SK-N-MC (cell line): ENCODE measurements at regions not wholly inside any gene's neighbourhood (a gene's known extent, or its start where the extent isn't known, plus 50 kb on each side); places are given as distances from the start of the nearest gene placed in this dataset.

Source experiments
- DNase-seq: peaks from one replicate; pipeline ENCODE4 v3.0.0-alpha.2; 2011; ENCODE audit warnings: low read depth, low spot score
- H3K27ac ChIP-seq: fragments of 200-600 bp; sonication (generic); 2 replicates; pipeline ENCODE4 v1.5.1; 2016; ENCODE audit warnings: mixed run types
- H3K36me3 ChIP-seq: fragments of 200-600 bp; sonication (generic); 2 replicates; pipeline ENCODE4 v1.6.1; 2017; ENCODE audit warnings: antibody characterized with exemption, low read length, mixed read lengths; ENCODE audit not compliant: insufficient read depth
- H3K4me3 ChIP-seq: fragments of 200-600 bp; sonication (generic); 2 replicates; pipeline ENCODE4 v1.5.1; 2016
- H3K9ac ChIP-seq: fragments of 200-600 bp; sonication (generic); 2 replicates; pipeline ENCODE4 v1.8.0; 2017; ENCODE audit warnings: mixed run types, mixed read lengths; ENCODE audit not compliant: insufficient read length
- H3K9me3 ChIP-seq: fragments of 200-600 bp; sonication (generic); 2 replicates; pipeline ENCODE4 v1.6.1; 2017; ENCODE audit warnings: low read depth, mild to moderate bottlenecking, antibody characterized with exemption, low read length, moderate library complexity, mixed read lengths
- EZH2 ChIP-seq: fragments of 200-600 bp; sonication (generic); IDR thresholded peaks from one replicate; pipeline ENCODE4 v1.6.1; 2017; ENCODE audit warnings: antibody characterized with exemption
- FOXP2 ChIP-seq: optimal IDR thresholded peaks from 2 replicates; pipeline ENCODE3; 2011; ENCODE audit warnings: mild to moderate bottlenecking, moderate library complexity; ENCODE audit not compliant: insufficient read depth; ENCODE audit errors: extremely low read length, control extremely low read depth
- POLR2AphosphoS5 ChIP-seq: IDR thresholded peaks from 2 replicates; pipeline ENCODE4 v1.6.1; 2012; ENCODE audit warnings: mild to moderate bottlenecking, low read depth, low read length, borderline replicate concordance

- TF ChIP-seq EZH2 = no peak
- DNase-seq = peak; percentile 73
- no peaks in the 10 kb centered on the region for H3K36me3 ChIP-seq
- H3K9me3 ChIP-seq = no peaks in the 10 kb centered on the region
- peak overlapping the region; percentile 65; the same call in 1 of the 2 replicates for H3K27ac ChIP-seq
- peak overlapping the region; percentile 29; the same call in 1 of the 2 replicates for H3K4me3 ChIP-seq
- no peak overlapping the region for H3K9ac ChIP-seq
These were observed 78.1 kb upstream of the PHYHIPL start for GRCh38 chr10:59098387-59098786.

GRCh38 chr10:59098831-59099452 is 77.5 kb upstream of the PHYHIPL start:
- peak overlapping the region; percentile 65; the same call in 1 of the 2 replicates for H3K27ac ChIP-seq
- H3K9me3 ChIP-seq = no peaks in the 10 kb centered on the region
- no peak overlapping the region for H3K9ac ChIP-seq
- H3K4me3 ChIP-seq = peak overlapping the region; percentile 66
- H3K36me3 ChIP-seq = no peaks in the 10 kb centered on the region
- peak; percentile 67 for DNase-seq
- TF ChIP-seq FOXP2 = no peak
- no peak for TF ChIP-seq EZH2
- TF ChIP-seq POLR2AphosphoS5 = no peak

- DNase-seq = no peak
- peak overlapping the region; percentile 65; the same call in 1 of the 2 replicates for H3K27ac ChIP-seq
- H3K9me3 ChIP-seq = no peaks in the 10 kb centered on the region
- peak overlapping the region; percentile 66 for H3K4me3 ChIP-seq
- H3K36me3 ChIP-seq = no peaks in the 10 kb centered on the region
- TF ChIP-seq POLR2AphosphoS5 = no peak
- TF ChIP-seq EZH2 = no peak
- TF ChIP-seq FOXP2 = no peak
- H3K9ac ChIP-seq = no peak overlapping the region
These were observed 77.0 kb upstream of the PHYHIPL start for GRCh38 chr10:59099481-59099880.

GRCh38 chr10:59102394-59102793 is 74.0 kb upstream of the PHYHIPL start:
- no peaks in the 10 kb centered on the region for H3K36me3 ChIP-seq
- H3K9me3 ChIP-seq = no peaks in the 10 kb centered on the region
- no peak overlapping the region for H3K9ac ChIP-seq
- H3K4me3 ChIP-seq = no peak overlapping the region
- TF ChIP-seq FOXP2 (no peak), EZH2 (no peak), POLR2AphosphoS5 (no peak)
- no peak for DNase-seq
- H3K27ac ChIP-seq = no peak overlapping the region

GRCh38 chr10:59104186-59104585 is 72.3 kb upstream of the PHYHIPL start:
- TF ChIP-seq POLR2AphosphoS5 = no peak
- TF ChIP-seq FOXP2 = no peak
- TF ChIP-seq EZH2 = no peak
- Histone ChIP-seq H3K9ac (no peak overlapping the region), H3K4me3 (no peak overlapping the region), H3K36me3 (no peaks in the 10 kb centered on the region), H3K9me3 (no peaks in the 10 kb centered on the region), H3K27ac (no peak overlapping the region)
- DNase-seq = no peak

GRCh38 chr10:59106441-59106840 is 70.0 kb upstream of the PHYHIPL start:
- Histone ChIP-seq H3K9me3 (no peaks in the 10 kb centered on the region), H3K4me3 (no peak overlapping the region), H3K36me3 (no peaks in the 10 kb centered on the region), H3K27ac (no peak overlapping the region), H3K9ac (no peak overlapping the region)
- TF ChIP-seq EZH2 (no peak), FOXP2 (no peak), POLR2AphosphoS5 (no peak)
- no peak for DNase-seq

GRCh38 chr10:59107147-59107546 is 69.3 kb upstream of the PHYHIPL start:
- Histone ChIP-seq H3K27ac (no peak overlapping the region), H3K9me3 (no peaks in the 10 kb centered on the region), H3K4me3 (no peak overlapping the region), H3K36me3 (no peaks in the 10 kb centered on the region), H3K9ac (no peak overlapping the region)
- TF ChIP-seq FOXP2 (no peak), EZH2 (no peak), POLR2AphosphoS5 (no peak)
- no peak for DNase-seq

GRCh38 chr10:59108296-59108870 is 68.1 kb upstream of the PHYHIPL start:
- no peak for TF ChIP-seq FOXP2
- no peak for TF ChIP-seq POLR2AphosphoS5
- no peak for TF ChIP-seq EZH2
- Histone ChIP-seq H3K27ac (no peak overlapping the region), H3K36me3 (no peaks in the 10 kb centered on the region), H3K9me3 (no peaks in the 10 kb centered on the region), H3K9ac (no peak overlapping the region), H3K4me3 (no peak overlapping the region)
- DNase-seq = no peak

GRCh38 chr10:59108886-59109288 is 67.6 kb upstream of the PHYHIPL start:
- no peaks in the 10 kb centered on the region for H3K36me3 ChIP-seq
- H3K9me3 ChIP-seq = no peaks in the 10 kb centered on the region
- no peak overlapping the region for H3K9ac ChIP-seq
- H3K27ac ChIP-seq = no peak overlapping the region
- TF ChIP-seq EZH2 = no peak
- no peak for TF ChIP-seq POLR2AphosphoS5
- no peak for TF ChIP-seq FOXP2
- no peak overlapping the region for H3K4me3 ChIP-seq
- no peak for DNase-seq
